ENCODE measurements at regions not wholly inside any gene's neighbourhood (a gene's known extent, or its start where the extent isn't known, plus 50 kb on each side); places are given as distances from the start of the nearest gene placed in this dataset.
"Not testable (repeated sequence)": the region's sequence is repeated elsewhere in the genome, so short reads cannot be mapped to it uniquely, and the experiment has no call there.

GRCh38 chr20:53857723-53858236 lies 212.6 kb downstream of the BCAS1 start:
- DNase-seq, result no peak

- DNase-seq, result no peak
Measured at GRCh38 chr20:53856300-53857295, 213.8 kb downstream of the BCAS1 start.

- DNase-seq, result no peak
Measured at GRCh38 chr20:53855733-53856132, 214.7 kb downstream of the BCAS1 start.

DNA sequence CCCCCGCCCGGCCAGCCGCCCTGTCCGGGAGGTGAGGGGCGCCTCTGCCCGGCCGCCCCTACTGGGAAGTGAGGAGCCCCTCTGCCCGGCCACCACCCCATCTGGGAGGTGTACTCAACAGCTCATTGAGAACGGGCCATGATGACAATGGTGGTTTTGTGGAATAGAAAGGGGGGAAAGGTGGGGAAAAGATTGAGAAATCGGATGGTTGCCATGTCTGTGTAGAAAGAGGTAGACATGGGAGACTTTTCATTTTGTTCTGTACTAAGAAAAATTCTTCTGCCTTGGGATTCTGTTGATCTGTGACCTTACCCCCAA lies 215.8 kb downstream of the BCAS1 start:
- DNase-seq, result not testable (repeated sequence)

- DNase-seq, result no peak
Measured at GRCh38 chr20:53853111-53853713, 217.2 kb downstream of the BCAS1 start.

DNA sequence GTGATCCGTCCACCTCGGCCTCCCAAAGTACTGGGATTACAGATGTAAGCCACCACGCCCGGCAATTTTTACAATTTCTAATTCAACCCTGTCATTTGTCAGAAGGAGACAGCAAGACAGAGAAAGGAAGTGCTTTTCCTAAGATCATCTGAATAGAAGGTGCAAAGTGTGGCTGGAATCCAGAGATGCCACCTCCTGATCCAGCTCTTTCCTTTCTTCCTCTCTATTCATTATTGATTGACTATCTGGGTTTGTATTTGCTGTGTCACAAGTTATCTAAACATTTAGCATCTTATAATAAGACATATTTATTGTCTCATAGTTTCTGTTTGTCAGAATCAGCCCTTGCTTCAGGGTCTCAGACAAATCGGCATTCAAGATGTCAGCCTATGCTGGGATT lies 217.7 kb downstream of the BCAS1 start:
- DNase-seq, result no peak

- no peak for DNase-seq
Measured at GRCh38 chr20:53852014-53852413, 218.4 kb downstream of the BCAS1 start.

DNA sequence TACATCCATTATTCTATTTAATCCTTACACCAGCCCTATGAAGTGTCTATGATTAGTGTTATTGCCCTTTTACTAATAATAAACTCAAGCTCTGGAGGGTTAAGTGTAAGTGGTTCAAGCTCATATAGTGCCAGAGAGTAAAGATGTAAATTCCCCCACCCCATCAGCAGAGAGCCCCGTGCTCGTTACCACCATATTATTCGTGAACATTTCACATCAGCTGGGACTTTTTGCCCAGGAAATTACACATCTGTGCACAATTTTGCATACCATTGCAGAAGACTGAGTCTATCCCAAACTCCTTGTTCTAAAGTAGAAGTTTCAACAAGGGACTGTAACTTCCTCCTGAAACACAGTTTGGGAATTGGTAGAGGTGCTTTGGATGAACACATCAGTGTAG lies 220.1 kb downstream of the BCAS1 start:
- DNase-seq, result no peak

- DNase-seq, result no peak
Measured at GRCh38 chr20:53849471-53850059, 220.8 kb downstream of the BCAS1 start.

DNA sequence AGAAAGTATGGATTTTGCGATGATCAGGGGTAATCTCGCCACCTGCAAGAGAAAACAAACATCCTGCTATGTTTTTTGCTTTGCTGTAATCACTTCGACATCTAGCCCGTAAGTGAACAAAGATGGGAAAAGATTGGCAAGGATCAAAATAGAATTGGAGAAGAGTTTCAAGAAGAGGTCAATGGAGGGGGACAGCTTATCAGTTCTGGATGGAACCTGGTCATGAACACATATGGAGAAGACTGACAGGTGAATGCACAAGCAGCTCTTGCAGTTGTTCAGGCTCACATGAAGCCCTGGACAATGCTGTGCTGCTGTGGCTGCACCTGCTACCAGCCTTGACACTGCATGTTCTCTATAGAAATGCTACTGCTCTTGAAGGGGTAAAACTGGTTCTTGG lies 222.1 kb downstream of the BCAS1 start:
- no peak for DNase-seq

DNA sequence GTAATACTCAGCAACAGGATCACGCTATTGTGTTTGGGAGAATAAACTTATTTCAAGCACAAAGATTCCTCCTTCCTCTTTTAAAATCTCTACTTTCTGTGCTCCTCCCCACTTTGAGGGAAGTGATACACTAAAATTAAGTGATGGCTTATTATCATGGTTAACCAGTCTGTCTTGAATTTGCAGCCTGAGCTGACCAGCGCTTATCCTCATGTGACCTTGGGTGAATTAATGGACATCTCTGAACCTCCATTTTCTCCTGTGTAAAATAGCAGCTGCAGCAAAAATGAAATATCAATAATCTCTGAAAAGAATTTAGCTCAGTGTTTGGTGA lies 222.6 kb downstream of the BCAS1 start:
- DNase-seq, result no peak

- no peak for DNase-seq
Measured at GRCh38 chr20:53847139-53847836, 223.1 kb downstream of the BCAS1 start.

GRCh38 chr20:53846640-53847039 lies 223.8 kb downstream of the BCAS1 start:
- no peak for DNase-seq

GRCh38 chr20:53845980-53846379 lies 224.4 kb downstream of the BCAS1 start:
- DNase-seq, result no peak

DNA sequence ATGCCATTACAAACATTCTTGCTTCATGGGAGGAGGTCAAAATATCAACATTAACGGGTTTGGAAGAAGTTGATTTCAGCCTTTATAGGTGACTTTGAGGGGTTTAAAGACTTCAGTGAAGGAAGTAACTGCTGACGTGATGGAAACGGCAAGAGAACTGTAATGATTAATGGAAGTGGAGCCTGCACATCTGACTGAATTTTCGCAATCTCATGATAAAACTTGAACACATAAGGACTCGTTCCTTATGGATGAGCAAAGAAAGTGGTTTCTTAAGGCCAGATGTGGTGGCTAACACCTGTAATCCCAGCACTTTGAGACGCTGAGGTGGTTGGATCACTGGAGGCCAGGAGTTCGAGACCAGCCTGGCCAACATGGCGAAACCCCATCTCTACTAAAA lies 226.1 kb downstream of the BCAS1 start:
- no peak for DNase-seq

DNA sequence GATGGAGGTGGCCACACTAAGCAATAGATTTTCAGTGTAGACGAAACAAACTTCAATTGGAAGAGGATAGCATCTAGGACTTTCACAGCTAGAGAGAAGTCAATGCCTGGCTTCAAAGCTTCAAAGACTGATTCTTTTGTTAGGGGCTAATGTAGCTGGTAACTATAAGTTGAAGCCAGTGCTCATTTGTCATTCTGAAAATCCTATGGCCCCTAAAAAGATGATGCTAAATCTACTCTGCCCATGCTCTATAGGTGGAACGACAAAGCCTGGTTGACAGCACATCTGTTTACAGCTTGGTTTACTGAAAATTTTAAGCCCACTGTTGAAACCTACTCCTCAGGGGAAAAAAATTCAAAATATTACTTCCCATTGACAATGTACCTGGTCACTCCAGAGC lies 226.7 kb downstream of the BCAS1 start:
- no peak for DNase-seq

GRCh38 chr20:53842301-53843099 lies 227.9 kb downstream of the BCAS1 start:
- DNase-seq, result no peak

DNA sequence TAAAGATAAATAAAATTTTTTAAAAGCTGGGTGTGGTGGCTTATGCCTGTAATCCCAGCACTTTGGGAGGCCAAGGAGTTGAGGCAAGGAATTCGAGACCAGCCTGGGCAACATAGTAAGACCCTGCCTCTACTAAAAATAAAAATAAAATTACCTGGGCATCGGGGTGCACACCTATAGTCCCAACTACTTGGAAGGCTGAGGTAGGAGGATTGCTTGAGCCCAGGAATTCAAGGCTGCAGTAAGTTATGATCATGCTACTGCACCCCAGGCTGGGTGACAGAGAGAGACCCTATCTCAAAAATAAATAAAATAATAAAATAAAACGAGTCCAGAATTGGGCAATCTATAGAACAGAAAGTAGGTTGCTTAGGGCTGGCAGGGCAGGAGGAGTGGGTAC lies 228.7 kb downstream of the BCAS1 start:
- no peak for DNase-seq

DNA sequence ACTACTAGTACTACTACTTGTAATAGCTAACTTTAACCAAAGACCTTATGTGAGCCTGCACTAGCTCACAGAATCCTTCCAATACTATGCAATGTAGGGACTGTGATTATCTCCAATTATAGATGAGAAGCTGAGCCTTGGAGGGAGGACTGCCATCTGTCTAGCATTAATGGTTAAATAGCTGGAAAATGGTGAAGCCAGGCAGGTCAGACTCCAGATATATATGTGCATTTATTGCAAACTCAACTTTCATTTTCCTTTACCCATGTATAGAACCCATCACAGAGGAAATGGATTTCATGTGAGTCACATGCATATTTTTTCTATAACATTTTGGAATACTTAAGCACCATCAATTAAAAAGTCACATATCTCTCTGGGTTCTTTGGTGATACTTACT lies 229.9 kb downstream of the BCAS1 start:
- DNase-seq, result no peak

- DNase-seq, result peak in 1 of 58 donors; percentile 1
Measured at GRCh38 chr20:53839423-53840176, 230.8 kb downstream of the BCAS1 start.
